ENCODE measurements at regions not wholly inside any gene's neighbourhood (a gene's known extent, or its start where the extent isn't known, plus 50 kb on each side); places are given as distances from the start of the nearest gene placed in this dataset.
A peak's percentile ranks its signal among the peaks of the same experiment; 100 is the strongest.

DNA sequence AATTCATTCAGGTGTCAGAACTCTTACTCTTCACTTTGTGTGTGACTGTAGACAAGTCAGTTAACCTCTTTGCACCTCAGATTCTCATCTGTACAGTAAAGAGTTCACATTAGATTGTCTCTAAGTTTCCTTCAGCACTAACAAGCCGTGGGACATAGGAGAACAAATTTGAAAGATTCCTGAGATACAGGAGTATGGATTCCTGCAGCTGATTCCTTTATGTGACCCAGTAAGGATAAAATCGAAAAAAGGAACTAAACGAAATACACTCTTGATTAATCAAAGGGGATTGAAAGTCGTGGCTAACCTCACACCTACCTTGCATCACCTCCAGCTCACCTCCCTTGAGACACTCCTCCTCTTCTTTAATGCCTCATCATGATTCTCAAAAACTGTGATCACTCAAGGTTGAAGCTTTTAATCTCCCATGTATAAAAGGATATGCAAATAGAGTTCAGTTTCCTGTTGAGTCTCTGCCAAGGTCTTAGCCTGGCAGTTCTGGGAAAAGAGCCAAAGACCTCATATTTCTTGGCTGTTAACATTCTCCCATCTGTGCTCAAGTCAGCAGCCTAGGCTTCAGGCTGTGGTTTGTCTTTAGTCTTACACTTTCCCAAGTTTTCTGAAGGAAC lies 156.6 kb downstream of the DAD1 start:
- Histone ChIP-seq H3K36me3 (replicated peaks; ENCODE audit: low read depth, low read length) (no peaks in the 10 kb centered on the region), H3K27me3 (ENCODE audit: low read depth, low read length) (peaks cover 33% of the 10 kb centered on the region), H3K9me3 (ENCODE audit: insufficient read depth, low read length) (no peaks in the 10 kb centered on the region), H2AFZ (ENCODE audit: low read depth, low read length) (no peak overlapping the region), H3K4me2 (ENCODE audit: low read length) (peak overlapping the region; percentile 30), H3K4me3 (ENCODE audit: low read length) (no peak overlapping the region), H4K20me1 (ENCODE audit: insufficient read depth, low read length) (no peaks in the 10 kb centered on the region), H3K9ac (ENCODE audit: low read length) (no peak overlapping the region), H3K4me1 (ENCODE audit: low read length) (peaks cover 18% of the 10 kb centered on the region), H3K79me2 (ENCODE audit: low read length) (no peaks in the 10 kb centered on the region), H3K27ac (ENCODE audit: low read length) (no peak overlapping the region)
- TF ChIP-seq, protein P1, sequence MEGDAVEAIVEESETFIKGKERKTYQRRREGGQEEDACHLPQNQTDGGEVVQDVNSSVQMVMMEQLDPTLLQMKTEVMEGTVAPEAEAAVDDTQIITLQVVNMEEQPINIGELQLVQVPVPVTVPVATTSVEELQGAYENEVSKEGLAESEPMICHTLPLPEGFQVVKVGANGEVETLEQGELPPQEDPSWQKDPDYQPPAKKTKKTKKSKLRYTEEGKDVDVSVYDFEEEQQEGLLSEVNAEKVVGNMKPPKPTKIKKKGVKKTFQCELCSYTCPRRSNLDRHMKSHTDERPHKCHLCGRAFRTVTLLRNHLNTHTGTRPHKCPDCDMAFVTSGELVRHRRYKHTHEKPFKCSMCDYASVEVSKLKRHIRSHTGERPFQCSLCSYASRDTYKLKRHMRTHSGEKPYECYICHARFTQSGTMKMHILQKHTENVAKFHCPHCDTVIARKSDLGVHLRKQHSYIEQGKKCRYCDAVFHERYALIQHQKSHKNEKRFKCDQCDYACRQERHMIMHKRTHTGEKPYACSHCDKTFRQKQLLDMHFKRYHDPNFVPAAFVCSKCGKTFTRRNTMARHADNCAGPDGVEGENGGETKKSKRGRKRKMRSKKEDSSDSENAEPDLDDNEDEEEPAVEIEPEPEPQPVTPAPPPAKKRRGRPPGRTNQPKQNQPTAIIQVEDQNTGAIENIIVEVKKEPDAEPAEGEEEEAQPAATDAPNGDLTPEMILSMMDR (IDR thresholded peaks at IDR 0.05; ENCODE audit: low read depth, low read length), result no peak
- TF ChIP-seq EZH2phosphoT487 (IDR thresholded peaks at IDR 0.05; ENCODE audit: low read depth), result no peak

DNA sequence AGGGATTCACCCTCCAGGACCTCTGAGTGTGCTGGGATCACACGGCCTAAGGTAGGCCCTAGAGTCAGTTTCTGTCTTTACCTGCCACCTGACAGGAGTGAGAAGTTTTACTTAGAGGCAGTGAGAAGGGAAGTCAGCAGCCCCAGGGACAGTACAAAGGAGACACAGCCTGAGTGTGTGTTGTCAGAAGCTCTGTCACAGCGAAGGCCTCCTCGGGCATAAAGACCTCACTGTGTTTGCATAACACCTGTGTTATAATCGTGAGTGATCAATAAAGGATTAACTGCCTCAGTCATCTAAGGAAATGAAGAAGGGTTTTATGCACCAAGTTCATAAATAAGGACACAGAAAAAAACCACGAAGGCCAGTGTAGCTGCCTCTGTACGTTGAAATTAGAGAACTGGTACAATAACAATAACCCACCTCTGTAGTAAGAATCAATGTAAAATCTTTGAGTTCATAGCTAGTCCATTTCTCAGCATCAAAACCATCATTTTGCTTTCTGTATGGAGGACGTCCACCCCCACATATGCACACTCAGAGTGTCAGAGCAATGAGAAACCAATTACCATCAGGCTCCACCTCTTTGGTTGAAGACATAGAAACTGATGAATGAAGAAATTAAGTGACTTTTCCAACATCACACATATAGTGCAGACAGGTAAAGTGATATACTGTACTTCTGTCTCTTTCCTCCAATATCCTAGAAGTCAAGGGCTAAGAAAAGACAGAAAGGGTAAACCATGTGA lies 159.3 kb downstream of the DAD1 start:
- H2AFZ ChIP-seq (ENCODE audit: low read depth, low read length), result no peak overlapping the region; the same call in 1 of the 2 replicates
- no peaks in the 10 kb centered on the region for H3K36me3 ChIP-seq (replicated peaks; ENCODE audit: low read depth, low read length)
- no peaks in the 10 kb centered on the region for H3K9me3 ChIP-seq (ENCODE audit: insufficient read depth, low read length)
- no peak overlapping the region for H3K27ac ChIP-seq (ENCODE audit: low read length)
- TF ChIP-seq, protein P1 (IDR thresholded peaks at IDR 0.05; ENCODE audit: low read depth, low read length), result no peak
- TF ChIP-seq EZH2phosphoT487 (IDR thresholded peaks at IDR 0.05; ENCODE audit: low read depth), result no peak
- peaks cover 18% of the 10 kb centered on the region for H3K4me1 ChIP-seq (ENCODE audit: low read length)
- H3K4me2 ChIP-seq (ENCODE audit: low read length), result no peak overlapping the region
- H3K9ac ChIP-seq (ENCODE audit: low read length), result no peak overlapping the region
- no peaks in the 10 kb centered on the region for H4K20me1 ChIP-seq (ENCODE audit: insufficient read depth, low read length)
- H3K4me3 ChIP-seq (ENCODE audit: low read length), result no peak overlapping the region
- H3K27me3 ChIP-seq (ENCODE audit: low read depth, low read length), result peaks cover 47% of the 10 kb centered on the region
- no peaks in the 10 kb centered on the region for H3K79me2 ChIP-seq (ENCODE audit: low read length)

DNA sequence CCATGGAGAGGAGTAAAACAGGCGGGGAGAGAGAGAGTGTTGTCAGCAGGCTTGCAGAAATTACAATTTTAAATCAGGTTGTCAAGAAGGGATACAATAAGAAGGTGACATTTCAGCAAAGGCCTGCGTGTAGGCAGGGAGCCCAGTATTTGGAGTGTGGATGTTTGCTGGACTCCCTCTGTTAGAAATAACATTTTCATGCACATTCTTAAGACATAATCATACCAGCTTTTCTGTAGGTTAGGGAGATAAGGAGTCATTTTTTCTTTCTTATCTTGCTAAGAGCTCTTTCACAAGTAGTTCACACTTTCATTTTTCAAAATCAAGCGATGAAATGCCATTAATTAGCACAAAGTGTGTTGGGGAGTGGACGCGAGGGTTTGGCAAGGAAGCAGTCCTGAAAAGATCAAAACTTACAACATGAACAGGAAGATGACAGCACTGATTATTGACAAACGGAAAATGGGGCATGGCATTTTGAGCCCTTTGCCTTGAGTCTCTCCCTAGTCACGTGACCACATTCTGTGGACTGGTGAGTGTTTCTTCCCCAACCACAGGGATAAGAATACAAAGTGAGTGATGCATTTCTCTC lies 160.2 kb downstream of the DAD1 start:
- no peaks in the 10 kb centered on the region for H3K36me3 ChIP-seq (replicated peaks; ENCODE audit: low read depth, low read length)
- H3K9ac ChIP-seq (ENCODE audit: low read length), result no peak overlapping the region
- no peak overlapping the region for H3K4me3 ChIP-seq (ENCODE audit: low read length)
- no peaks in the 10 kb centered on the region for H3K79me2 ChIP-seq (ENCODE audit: low read length)
- TF ChIP-seq, protein P1 (IDR thresholded peaks at IDR 0.05; ENCODE audit: low read depth, low read length), result no peak
- no peaks in the 10 kb centered on the region for H4K20me1 ChIP-seq (ENCODE audit: insufficient read depth, low read length)
- H3K4me1 ChIP-seq (ENCODE audit: low read length), result peaks cover 16% of the 10 kb centered on the region
- H3K27ac ChIP-seq (ENCODE audit: low read length), result no peak overlapping the region
- H3K4me2 ChIP-seq (ENCODE audit: low read length), result no peak overlapping the region
- no peak overlapping the region for H2AFZ ChIP-seq (ENCODE audit: low read depth, low read length)
- H3K9me3 ChIP-seq (ENCODE audit: insufficient read depth, low read length), result no peaks in the 10 kb centered on the region
- peaks cover 47% of the 10 kb centered on the region for H3K27me3 ChIP-seq (ENCODE audit: low read depth, low read length)

DNA sequence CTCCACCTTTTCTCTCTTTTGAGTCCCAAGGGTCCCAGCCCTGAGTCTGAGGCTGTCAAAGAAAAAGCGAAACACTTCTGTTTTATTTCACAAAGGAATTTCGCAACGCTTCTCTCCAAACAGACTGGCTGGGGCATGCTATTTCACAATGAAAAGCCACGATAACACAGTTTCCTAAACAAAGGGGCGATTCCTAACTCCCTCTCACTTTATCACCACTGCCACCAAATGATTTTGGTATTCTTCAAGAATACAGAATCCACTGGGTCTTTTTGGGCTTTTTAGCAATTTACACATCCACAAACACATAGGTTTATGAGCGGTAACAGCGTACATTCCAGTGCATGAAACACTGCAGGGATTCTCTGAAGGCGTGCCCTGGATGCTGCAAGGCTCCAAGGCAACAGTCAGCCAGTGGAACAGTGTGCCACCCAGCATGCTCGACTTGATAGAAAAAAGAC lies 161.2 kb downstream of the DAD1 start:
- Histone ChIP-seq H3K27ac (ENCODE audit: low read length) (no peak overlapping the region), H3K4me1 (ENCODE audit: low read length) (peaks cover 7% of the 10 kb centered on the region), H3K4me2 (ENCODE audit: low read length) (no peak overlapping the region)

More for the DNA sequence above, 161.2 kb downstream of the DAD1 start:
- Histone ChIP-seq H3K4me3 (ENCODE audit: low read length) (no peak overlapping the region), H3K9me3 (ENCODE audit: insufficient read depth, low read length) (no peaks in the 10 kb centered on the region), H3K36me3 (replicated peaks; ENCODE audit: low read depth, low read length) (no peaks in the 10 kb centered on the region), H3K27me3 (ENCODE audit: low read depth, low read length) (peaks cover 42% of the 10 kb centered on the region), H3K9ac (ENCODE audit: low read length) (no peak overlapping the region), H4K20me1 (ENCODE audit: insufficient read depth, low read length) (no peaks in the 10 kb centered on the region), H3K79me2 (ENCODE audit: low read length) (no peaks in the 10 kb centered on the region), H2AFZ (ENCODE audit: low read depth, low read length) (no peak overlapping the region)
- TF ChIP-seq EZH2phosphoT487 (IDR thresholded peaks at IDR 0.05; ENCODE audit: low read depth), result no peak
- TF ChIP-seq, protein P1 (IDR thresholded peaks at IDR 0.05; ENCODE audit: low read depth, low read length), result no peak

Measured in OCI-LY3 (cell line).